ENCODE measurements at regions not wholly inside any gene's neighbourhood (a gene's known extent, or its start where the extent isn't known, plus 50 kb on each side); places are given as distances from the start of the nearest gene placed in this dataset.

- no peak for TF ChIP-seq CTCF (IDR thresholded peaks at IDR 0.05)
- Histone ChIP-seq H3K4me3 (no peak overlapping the region), H3K27ac (no peak overlapping the region)
- no peak for DNase-seq (ENCODE audit: low spot score)
Measured at GRCh38 chr9:23322392-23322791, 503.6 kb downstream of the ELAVL2 start.

GRCh38 chr9:23324511-23324910 is 501.5 kb downstream of the ELAVL2 start:
- no peak for DNase-seq (ENCODE audit: low spot score)
- H3K4me3 ChIP-seq, result no peak overlapping the region
- no peak for TF ChIP-seq CTCF (IDR thresholded peaks at IDR 0.05)
- H3K27ac ChIP-seq, result no peak overlapping the region

GRCh38 chr9:23326597-23326996 is 499.4 kb downstream of the ELAVL2 start:
- no peak for TF ChIP-seq CTCF (IDR thresholded peaks at IDR 0.05)
- no peak for DNase-seq (ENCODE audit: low spot score)
- Histone ChIP-seq H3K27ac (no peak overlapping the region), H3K4me3 (no peak overlapping the region)

- Histone ChIP-seq H3K4me3 (no peak overlapping the region), H3K27ac (no peak overlapping the region)
- no peak for TF ChIP-seq CTCF (IDR thresholded peaks at IDR 0.05)
- DNase-seq (ENCODE audit: low spot score), result no peak
Measured at GRCh38 chr9:23341346-23341745, 484.7 kb downstream of the ELAVL2 start.

- Histone ChIP-seq H3K4me3 (no peak overlapping the region), H3K27ac (no peak overlapping the region)
- no peak for TF ChIP-seq CTCF (IDR thresholded peaks at IDR 0.05)
- no peak for DNase-seq (ENCODE audit: low spot score)
Measured at GRCh38 chr9:23342291-23342690, 483.7 kb downstream of the ELAVL2 start.

GRCh38 chr9:23343226-23343625 is 482.8 kb downstream of the ELAVL2 start:
- no peak for TF ChIP-seq CTCF (IDR thresholded peaks at IDR 0.05)
- DNase-seq (ENCODE audit: low spot score), result no peak
- Histone ChIP-seq H3K27ac (no peak overlapping the region), H3K4me3 (no peak overlapping the region)

GRCh38 chr9:23361096-23361495 is 464.9 kb downstream of the ELAVL2 start:
- no peak for DNase-seq (ENCODE audit: low spot score)
- no peak overlapping the region for H3K4me3 ChIP-seq
- TF ChIP-seq CTCF (IDR thresholded peaks at IDR 0.05), result no peak
- H3K27ac ChIP-seq, result no peak overlapping the region
